ENCODE measurements at regions not wholly inside any gene's neighbourhood (a gene's known extent, or its start where the extent isn't known, plus 50 kb on each side); places are given as distances from the start of the nearest gene placed in this dataset.

DNA sequence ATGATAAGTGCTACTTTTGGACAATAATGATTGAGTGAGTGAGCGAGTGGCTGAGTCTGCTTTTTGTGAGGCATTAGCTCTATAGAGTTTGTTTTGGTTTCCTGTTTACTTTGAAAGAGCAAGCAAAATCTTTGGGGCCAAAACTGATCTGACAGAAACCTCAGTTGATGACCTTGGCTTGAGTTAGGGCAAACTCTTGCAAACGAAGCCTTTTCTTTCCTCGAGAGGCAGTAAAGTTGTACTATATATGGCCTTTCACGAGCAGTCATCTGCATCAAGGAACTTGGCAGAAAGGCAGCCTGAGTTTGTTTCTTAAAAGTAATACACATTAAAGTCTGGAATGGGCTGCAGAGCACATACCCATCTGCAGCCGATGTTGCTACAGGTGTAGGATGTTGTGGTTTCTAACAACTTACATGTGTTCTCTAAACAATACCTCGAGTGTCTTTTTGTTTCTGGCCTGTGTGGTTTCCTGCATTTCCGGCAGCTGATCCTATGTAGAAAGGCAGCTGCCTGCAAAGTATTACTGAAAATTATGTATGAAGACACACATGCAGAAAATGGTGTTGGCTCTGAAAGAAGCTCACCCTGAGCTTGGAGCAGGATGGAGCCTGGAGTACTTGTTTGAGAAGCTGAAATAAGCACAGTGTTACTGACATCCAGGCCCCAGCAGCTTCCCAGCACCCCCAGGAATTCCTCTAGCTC lies 60.8 kb downstream of the FOXD1 start:
- TF ChIP-seq, protein P1, sequence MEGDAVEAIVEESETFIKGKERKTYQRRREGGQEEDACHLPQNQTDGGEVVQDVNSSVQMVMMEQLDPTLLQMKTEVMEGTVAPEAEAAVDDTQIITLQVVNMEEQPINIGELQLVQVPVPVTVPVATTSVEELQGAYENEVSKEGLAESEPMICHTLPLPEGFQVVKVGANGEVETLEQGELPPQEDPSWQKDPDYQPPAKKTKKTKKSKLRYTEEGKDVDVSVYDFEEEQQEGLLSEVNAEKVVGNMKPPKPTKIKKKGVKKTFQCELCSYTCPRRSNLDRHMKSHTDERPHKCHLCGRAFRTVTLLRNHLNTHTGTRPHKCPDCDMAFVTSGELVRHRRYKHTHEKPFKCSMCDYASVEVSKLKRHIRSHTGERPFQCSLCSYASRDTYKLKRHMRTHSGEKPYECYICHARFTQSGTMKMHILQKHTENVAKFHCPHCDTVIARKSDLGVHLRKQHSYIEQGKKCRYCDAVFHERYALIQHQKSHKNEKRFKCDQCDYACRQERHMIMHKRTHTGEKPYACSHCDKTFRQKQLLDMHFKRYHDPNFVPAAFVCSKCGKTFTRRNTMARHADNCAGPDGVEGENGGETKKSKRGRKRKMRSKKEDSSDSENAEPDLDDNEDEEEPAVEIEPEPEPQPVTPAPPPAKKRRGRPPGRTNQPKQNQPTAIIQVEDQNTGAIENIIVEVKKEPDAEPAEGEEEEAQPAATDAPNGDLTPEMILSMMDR (IDR thresholded peaks at IDR 0.05): no peak
- TF ChIP-seq POLR2A (IDR thresholded peaks at IDR 0.05) (no peak), POLR2AphosphoS5 (IDR thresholded peaks at IDR 0.05) (no peak)
